ENCODE measurements at regions not wholly inside any gene's neighbourhood (a gene's known extent, or its start where the extent isn't known, plus 50 kb on each side); places are given as distances from the start of the nearest gene placed in this dataset.
"Not testable (repeated sequence)": the region's sequence is repeated elsewhere in the genome, so short reads cannot be mapped to it uniquely, and the experiment has no call there.

DNA sequence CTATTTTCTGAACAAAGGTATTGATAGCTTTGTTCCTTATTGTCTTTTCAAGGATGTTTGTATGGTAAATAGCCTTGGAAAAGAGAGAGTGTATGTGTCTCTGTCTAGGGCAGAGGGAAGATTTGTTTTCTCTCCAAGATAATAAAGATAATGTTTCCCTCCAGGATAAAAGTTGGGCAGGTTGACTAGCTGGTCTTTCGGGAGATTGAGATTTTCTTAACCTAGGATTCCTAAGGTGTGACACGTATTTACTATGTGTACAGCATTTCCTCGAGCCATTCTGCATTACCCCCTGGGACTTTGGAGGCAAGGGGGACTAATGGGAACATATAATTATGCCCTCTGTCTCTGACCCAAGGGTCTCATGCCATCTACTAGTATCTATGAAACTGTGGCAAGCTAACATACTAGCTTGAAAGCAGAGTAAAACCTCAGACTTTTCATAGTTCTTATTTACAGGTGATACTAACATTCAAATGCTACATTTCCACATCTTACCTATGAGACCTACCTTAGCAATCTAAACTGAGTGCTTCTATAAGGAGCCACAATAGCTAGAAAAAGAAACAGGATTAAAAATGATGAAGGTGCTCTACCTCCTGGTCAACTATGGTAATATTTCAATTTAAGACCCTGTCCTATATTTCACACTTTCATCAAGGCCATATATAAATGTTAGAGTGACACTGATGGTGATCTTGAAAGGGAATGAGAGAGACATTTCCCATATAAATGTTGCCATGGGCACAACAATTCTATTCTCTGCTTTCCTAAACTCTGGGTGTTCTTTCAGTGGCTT lies 252.9 kb upstream of the CBLB start:
- no peak for DNase-seq (ENCODE audit: low spot score)

DNA sequence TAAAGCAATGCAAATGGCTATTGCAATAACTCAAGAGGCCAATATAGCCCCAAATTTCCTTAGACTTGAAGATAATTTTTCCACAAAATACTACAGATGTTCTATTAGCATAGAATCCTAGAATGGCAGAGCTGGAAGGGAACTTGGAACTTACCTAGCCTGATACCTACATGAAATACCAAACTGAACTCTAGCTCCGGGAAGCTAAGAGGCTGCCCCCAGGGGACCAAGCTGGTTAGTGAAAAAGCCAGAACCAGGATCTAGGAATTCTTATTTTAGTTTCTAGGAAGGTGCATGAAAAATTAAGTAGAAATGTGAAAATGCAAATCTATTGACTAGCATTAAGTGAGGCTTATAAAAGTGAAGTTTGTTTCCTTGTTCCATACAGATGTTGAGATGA lies 256.0 kb upstream of the CBLB start:
- DNase-seq (ENCODE audit: low spot score) = no peak

DNA sequence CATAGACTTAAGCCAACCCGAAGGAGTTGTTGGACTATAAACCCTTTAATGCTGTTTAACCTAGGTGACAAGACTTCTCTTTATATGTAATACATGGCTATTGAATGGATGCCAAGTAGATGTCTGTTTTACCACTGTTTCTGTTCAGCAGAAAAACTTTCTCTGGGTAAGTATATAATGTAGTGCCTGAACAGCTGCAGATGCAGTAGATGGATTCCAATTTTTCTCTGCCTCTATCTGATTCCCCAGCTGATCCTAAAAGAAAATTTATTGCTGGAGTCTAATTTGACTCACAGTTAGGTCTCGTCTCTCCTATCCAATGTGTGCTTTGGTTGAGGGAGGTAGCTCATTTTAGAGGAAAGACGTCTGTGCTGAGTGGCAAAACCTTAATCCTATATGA lies 256.5 kb upstream of the CBLB start:
- no peak for DNase-seq (ENCODE audit: low spot score)

DNA sequence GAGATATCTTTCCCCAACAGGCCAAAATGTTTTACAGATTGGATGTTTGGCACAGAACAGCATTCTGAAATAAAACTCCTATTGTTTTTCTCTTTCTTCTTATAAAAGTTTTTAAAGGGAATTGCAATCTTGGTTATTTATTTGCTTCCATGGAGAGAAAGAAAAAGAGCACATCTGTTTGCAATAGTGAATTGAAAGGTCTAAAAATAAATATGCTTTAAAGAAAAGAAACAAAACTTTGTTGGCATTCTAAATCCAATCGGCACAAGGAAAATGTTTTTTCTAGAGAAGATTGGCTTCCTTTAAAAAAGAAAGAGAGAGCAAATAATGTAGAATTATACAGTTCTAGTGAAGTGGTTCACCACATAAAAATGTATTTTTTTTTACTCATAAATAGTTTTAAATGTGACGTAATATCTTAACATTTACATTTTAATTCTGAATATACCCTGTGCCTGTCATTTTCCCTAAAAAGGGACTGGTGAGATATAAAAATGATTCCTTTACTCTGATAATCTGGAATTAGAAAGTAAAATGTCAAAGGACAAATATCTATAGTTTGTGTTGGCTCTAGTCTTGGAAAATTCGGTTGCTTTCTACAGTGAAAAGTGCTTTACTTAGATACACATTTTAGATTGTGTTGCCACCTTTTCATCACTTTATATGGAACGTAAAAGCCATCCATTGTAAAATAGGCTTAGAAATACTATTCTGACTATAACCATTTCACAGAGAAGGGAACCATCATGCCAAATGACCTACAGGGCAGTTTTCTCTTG lies 257.4 kb upstream of the CBLB start:
- DNase-seq (ENCODE audit: low spot score) = no peak

DNA sequence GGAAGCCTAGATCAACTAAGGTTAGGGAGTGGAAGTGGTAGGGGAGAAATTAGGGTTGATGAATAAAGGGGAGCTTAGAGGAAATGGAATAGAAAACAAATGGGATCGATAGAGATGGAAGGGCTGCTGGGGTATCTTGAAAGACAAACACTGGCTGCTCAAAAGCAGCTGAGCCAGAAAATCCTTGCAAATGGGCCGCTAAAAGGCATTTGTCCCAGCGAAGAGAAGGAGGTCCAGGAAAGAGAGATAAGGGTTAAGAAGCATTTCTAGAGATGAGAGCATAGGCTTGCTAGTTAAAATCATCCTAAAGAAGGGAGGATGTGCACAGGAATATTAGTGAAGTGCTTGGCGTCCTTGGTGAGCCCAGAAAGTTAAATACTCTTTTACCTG lies 258.0 kb upstream of the CBLB start:
- DNase-seq (ENCODE audit: low spot score) = no peak

DNA sequence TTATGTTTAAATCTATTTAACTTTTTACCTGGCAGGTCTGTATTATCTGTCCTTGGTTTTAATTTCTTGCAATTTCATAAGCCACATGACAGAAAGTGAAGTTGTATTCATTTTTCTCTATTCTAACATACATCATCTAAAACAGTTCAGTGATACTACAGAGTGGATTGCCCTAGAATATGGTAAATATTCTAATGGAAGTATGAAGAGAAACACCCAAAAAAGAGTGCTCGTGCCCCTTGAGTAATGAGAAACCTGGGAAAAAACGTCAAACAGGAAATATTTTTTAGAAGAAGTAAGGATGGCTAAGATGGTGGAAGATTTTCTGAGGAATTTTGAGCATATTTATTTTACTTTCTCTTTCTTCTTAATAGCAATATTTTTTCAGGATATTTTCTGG lies 261.1 kb upstream of the CBLB start:
- DNase-seq (ENCODE audit: low spot score) = no peak

DNA sequence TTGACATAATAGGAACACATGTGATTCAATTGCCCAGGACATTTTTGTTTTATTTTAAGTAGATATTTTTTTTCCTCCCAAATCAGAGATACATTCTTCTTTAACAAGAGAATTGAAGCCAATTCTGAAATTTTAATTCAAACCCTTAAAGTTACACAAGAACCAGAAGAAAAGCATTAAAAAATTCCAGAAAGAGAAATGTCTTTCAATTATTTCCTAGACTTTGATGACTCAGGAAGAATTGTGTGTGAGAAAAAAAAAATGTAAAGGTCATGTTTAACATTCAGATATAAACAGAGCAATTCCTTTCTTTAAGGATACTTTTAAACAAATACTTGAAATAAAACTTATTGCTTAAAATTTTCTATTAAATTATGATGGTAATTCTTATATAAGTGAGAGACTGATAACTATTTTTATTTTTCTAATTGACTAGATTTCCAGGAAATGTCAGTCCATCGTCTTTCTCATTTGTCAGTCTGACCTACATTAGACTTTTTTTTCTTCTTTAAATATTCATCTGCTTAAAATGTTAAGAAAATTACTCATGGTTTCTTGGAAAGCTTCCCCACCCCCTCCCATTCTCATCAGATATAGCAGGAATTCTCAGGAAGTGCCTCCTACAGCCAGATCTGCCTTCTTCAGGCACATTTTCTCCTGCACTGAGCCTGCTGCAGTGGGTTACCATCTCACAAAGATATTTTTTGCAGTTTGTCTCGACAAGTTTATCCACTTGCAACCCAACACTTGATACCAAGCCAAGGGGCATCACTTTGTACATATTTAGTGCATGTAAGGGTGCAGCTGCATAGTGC lies 261.8 kb upstream of the CBLB start:
- no peak for DNase-seq (ENCODE audit: low spot score)

DNA sequence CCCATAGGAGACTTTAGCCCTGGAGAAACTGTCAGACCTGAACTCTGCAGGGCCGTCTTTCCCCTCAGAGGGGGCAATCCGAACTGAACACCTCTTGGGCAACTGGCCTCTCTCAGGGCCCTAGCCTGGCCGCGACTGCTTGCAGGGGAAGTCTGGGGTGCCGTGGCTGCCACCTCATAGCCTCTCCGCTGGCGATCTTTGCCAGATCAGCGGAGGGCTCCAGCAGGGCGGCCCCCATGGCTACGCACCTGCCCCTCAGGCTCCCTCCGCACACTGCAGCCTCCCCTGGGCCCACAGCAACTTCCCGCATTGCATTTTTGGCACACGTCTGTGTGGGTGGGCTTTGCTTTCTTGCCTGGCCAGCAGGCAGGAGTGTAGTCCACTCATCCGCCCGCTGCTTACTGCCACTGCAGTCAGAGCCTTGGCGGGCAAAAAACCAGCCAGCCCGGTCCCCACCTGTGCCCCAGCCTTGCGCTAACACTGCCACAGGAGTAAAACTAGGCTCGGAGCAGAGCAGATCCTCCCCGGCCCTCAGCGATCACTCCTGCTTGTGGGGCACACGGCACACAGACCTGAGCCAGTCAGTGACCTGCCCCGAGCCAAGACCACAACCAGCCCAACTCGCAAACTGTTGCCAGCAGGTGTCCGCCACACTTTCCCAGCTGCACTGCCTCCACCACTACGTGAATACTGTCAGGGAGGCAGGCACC lies 266.8 kb upstream of the CBLB start:
- DNase-seq (ENCODE audit: low spot score) = no peak

DNA sequence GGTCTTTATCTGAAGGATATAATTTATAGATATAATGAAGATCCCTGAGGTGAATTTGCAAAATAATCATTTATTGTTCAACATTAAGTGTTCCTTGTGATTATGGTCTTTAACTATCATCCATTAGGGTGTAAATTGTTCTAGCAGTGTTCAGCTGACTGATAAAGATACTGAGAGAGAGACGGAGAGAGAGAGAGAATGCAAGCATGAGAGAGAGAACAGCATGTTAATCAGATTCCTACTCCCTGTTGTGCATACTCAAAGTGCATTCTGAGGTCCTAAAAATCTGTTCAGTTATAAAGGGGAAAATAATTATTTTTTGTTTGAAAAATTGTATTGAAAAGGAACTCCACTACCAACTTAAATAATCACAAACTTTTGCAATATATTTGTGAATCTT lies 271.0 kb upstream of the CBLB start:
- DNase-seq (ENCODE audit: low spot score) = no peak

DNA sequence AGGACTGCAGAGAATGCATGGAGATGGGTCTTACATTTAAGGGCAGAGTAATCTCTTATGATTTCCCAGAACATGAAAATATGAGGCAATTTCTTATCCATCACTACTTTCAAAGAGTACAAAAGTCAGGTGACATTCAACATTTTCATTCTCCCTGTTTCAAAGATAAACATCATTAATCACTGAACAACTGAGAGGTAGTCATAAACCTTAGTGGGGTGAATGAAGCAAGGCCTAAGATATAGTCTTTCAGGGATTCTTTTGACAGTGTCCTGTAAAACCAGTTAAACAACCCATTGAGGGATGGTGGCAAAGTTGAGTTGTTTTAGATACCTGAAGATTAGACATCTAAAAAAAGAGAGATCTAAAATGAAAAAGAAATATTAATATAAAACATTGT lies 271.6 kb upstream of the CBLB start:
- no peak for DNase-seq (ENCODE audit: low spot score)

DNA sequence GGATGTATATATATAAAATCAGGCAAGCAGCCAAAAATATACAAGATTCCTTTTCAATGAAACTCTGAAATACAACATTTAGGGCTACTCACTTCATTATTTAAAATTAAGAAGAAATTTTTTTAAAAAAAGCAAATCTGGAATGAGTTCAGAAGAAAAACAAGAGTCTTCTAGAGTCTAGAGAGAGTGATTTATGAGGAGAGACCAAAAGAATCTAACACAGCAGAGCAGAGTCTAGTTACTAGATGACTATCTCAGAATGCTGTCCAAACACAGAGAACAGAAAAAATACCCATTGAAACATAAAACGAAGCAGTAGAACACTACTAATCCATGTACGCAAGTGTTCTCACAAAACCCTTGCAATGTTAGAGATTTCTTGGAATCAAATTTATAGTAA lies 275.2 kb upstream of the CBLB start:
- no peak for DNase-seq (ENCODE audit: low spot score)

DNA sequence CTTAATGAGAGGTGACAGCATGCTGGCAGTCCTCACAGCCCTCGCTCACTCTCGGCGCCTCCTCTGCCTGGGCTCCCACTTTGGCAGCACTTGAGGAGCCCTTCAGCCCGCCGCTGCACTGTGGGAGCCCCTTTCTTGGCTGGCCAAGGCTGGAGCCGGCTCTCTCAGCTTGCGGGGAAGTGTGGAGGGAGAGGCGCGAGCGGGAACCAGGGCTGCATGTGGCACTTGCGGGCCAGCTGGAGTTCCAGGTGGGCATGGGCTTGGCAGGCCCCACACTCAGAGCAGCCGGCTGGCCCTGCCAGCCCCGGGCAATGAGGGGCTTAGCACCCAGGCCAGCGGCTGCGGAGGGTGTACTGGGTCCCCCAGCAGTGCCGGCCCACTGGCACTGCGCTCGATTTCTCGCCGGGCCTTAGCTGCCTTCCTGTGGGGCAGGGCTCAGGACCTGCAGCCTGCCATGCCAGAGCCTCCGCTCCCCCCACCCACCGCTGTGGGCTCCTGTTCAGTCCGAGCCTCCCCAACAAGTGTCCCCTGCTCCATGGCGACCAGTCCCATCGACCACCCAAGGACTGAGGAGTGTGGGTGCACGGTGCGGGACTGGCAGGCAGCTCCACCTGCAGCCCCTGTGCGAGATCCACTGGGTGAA lies 279.7 kb upstream of the CBLB start:
- DNase-seq (ENCODE audit: low spot score) = not testable (repeated sequence)

DNA sequence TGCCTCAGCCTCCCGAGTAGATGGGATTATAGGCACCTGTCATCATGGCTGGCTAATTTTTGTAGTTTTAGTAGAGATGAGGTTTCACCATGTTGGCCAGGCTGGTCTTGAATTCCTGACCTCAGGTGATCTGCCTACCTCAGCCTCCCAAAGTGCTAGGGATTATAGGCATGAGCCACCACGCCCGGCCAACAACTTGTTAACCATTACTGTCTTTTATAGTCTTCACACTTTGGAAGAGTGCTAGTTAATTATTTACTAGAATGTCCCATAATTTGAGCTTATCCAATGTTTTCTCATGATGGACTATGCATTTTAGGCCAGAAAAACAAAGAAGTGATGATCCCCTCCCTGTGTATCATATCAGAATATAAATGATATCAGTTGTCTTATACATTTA lies 288.6 kb upstream of the CBLB start:
- no peak for DNase-seq (ENCODE audit: low spot score)

DNA sequence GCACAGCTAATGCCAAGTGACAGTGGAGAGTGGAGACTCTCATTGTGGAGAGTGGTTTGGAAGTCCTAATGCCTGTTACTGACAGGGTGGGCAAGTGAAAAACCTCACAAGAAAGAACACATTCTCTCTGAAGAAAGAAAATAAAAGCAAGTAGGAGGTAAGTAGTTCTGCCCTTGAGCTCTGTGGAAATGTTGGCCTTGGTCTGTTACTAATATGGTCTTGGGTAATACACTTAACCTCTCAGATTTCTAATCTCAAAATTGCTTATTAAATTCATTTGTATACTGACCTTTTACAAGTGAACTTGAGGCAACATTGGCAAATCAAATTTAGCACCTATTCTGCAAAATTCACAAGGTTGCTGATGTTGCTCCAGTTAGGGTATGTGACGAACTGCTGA lies 291.6 kb upstream of the CBLB start:
- DNase-seq (ENCODE audit: low spot score) = no peak

DNA sequence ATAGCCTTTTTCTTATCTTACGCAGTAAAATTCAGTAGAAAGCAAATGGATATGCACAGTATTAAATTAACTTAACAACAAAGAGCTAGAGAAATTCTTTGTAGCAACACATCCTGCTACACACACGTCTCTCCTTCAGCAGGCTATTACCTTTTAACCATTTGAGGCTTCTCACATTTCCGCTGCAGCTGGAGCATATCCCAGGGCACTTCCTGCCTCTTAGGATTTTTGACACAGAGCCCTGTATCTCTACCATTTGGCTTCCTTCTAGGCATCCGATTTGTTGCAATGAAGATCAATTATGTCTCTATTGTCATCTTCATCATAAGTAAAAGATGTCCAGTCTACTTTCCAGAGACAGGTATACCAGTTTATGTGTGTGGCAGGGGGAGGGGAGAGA lies 292.4 kb upstream of the CBLB start:
- DNase-seq (ENCODE audit: low spot score) = no peak

DNA sequence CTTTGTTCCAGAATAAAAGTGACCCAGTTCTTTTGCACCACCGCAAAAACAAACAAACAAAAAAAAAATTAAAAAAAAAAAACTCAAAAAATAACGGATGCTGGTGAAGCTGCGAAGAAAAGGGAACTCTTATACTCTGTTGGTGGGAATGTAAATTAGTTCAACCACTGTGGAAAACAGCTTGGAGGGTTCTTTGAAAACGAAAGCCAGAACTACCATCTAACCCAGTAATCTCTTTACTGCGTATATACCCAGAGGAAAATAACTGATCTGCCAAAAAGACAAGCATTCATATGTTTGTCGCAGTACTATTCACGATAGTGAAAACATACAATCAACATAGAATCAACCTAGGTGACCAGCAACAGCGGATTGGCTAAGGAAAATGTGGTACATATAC lies 298.9 kb upstream of the CBLB start:
- DNase-seq (ENCODE audit: low spot score) = no peak

DNA sequence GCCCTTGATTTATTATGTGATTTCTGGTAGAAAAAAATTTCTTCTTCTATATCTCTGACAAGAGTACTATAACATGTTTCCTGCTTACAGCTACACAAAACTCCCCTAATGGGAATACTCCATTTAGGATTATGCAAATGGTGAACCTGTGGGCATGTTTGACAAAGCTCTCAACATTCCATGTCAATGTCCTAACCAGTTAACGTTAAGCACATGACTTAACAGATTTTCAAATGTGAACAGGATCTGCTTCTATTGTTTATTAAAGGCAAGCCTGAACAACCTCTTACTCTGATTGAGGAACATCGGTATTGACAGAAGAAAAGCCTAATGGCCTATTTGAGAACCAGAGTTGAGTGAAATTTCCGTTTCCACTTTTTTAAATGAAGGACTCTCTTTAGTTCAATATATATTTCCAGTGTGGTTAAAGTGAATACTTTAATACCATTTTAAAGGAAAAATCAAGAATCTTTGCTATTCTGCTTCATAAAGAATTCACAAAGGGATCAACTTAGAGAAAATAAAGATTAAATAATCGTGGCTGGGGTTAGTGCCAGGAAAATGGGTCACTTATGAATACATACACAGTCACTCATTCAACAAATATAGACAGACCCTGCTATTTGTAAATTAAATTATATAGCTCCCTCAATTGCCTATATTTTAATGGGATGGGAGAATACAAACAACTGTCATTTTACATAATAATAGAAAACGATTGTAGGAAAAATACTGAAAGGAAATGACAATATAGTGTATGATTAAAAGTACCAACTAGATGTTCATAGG lies 300.3 kb upstream of the CBLB start:
- no peak for DNase-seq (ENCODE audit: low spot score)

DNA sequence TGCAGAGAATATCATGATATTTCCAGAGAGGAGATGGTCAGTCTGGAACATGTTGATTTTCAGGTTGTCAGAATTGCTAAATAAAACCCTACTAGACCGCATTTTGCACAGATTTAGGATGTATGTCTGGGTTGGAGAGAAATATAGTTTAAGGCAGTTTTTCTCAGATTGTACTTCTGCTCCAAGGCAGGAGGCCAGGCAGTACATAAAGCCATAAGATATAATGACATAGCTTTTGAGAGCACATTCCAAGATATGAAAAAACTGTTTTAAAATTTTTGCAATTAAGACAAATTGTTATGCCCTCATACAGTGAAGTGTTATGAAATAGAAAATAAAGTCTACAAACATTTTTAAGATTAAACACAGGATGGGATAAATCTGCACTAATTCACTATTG lies 301.8 kb upstream of the CBLB start:
- no peak for DNase-seq (ENCODE audit: low spot score)

DNA sequence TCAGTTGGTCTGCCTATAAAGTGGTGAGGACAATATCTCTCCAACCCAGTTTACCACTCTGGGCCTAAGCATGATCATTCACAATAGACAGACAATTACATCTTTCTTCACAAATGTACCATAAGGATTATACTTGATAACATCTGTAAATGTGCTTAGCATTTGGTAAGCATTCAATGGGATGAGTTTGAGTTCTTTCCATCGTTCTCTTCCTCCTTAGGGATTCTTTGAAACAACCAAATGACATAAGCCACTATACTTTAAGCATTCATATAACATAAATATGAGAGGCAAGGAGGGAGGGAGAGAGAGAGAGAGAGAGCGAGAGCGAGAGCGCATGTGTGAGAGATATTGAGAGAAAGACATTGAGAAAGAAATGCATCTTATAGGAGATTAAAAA lies 303.3 kb upstream of the CBLB start:
- no peak for DNase-seq (ENCODE audit: low spot score)

DNA sequence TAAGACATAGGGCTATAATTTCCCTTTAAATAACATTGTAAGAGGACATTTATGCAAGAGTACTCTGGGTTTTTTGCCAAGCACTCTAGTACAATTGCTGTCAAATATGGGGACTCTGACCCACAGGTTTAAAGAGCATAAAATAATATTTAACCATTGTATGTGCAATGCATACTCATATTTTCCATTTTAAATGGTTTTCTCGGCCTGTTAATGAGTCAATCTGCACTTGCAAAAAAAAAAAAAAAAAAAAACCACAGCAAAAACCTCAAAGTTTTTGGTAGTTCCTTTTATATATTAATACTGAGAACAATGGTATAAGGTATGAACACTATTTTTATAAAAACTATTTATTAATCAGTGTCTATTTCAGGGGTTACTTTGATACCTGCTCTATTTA lies 304.0 kb upstream of the CBLB start:
- DNase-seq (ENCODE audit: low spot score) = peak; percentile 45

DNA sequence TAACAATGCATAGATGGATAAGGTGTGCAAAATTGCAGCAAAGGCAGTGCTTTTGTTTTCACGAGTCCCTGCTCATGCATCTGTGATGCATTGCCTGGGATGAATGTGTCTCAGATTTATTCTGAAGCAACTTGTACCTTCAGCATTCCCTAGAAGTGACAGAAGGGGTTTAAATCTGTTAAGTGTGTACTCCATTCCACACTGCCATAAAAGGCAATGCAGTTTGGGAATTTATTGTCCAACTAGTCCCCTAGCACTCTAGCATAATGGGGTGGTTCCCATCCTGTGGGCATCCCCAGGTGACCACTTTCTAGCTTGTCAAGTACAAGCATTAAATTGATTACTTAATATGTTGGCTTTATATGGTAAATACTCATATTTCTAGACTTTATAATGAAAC lies 306.5 kb upstream of the CBLB start:
- DNase-seq (ENCODE audit: low spot score) = no peak
